ENCODE measurements at regions not wholly inside any gene's neighbourhood (a gene's known extent, or its start where the extent isn't known, plus 50 kb on each side); places are given as distances from the start of the nearest gene placed in this dataset.

- DNase-seq, result peak; percentile 37 to 56
Observed at GRCh38 chr1:42096554-42096953, 56.7 kb upstream of the GUCA2B start.

DNA sequence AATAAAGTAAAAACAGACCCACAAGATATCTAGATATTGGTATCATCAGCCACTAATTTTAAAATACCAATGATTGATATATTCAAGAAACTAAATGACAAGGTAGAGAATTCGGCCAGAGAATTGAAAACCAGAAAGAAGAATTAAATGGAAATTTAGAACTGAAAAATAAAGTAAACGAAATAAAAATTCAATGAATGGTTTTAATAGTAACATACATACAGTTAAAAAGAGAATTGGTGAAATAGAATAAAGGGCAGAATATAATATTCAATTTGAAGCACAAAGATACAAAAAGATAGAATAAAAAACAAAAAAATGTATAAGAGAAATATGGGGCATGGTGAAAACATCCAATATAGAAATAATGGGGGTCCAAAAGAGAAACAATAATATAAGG, 64.0 kb upstream of the GUCA2B start:
- no peak for DNase-seq

- no peak for DNase-seq
Observed at GRCh38 chr1:42086146-42086545, 67.1 kb upstream of the GUCA2B start.

GRCh38 chr1:42085596-42085995, 67.6 kb upstream of the GUCA2B start:
- no peak for DNase-seq

GRCh38 chr1:42081475-42081874, 71.7 kb upstream of the GUCA2B start:
- DNase-seq, result no peak

DNA sequence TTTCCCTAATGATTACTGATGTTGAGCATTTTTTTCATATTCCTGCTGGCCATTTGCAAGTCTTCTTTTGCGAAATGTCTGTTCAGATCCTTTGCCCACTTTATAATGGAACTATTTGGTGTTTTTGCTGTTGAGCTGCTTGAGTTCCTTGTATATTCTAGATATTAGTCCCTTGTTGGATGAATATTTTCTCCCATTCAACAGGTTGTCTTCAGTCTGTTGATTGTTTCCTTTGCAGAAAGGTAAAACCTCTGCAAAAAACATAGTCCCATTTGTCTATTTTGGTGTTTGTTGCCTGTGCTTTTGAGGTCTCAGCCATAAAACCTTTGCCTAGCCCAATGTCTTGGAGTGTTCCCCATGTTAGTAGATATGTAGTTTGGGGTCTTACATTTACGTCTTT, 78.0 kb upstream of the GUCA2B start:
- DNase-seq, result no peak

DNA sequence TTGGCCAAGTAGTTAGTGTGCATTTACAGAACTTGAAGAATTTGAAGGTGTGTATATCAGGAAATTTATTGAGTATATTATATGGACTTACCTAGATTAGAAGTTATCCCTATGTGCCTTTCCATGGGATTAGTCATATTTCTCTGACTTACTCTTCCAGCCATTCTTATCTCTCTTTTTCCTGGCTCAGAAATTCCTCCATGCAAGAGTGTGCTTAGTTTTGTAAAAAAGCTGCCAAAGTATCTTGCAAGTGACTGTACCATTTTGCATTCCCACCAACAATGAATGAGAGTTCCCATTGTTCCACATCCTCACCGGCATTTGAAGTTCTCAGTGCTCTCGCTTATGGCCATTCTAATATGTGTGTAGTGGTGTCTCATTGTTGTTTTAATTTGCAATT, 82.2 kb upstream of the GUCA2B start:
- no peak for DNase-seq

DNA sequence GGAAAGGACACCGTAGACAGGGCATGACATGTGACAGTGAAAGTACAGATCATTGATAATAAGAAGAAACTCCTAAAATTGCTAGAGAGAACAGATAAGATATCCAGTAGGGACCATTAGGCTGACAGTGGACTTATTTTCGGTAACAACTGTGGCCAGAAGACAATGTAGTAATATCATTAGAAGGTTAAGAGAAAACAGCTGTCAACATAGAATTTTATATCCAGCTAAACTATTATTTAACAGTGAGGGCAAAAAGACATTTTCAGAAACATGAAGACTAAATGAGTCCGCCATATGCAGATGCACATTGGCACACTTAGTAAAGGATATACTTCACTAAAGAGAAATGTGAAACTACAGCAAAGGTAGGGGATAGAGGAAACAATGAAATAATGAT, 95.4 kb upstream of the GUCA2B start:
- DNase-seq, result no peak

- DNase-seq, result no peak
Observed at GRCh38 chr1:42056460-42056859, 96.8 kb upstream of the GUCA2B start.

DNA sequence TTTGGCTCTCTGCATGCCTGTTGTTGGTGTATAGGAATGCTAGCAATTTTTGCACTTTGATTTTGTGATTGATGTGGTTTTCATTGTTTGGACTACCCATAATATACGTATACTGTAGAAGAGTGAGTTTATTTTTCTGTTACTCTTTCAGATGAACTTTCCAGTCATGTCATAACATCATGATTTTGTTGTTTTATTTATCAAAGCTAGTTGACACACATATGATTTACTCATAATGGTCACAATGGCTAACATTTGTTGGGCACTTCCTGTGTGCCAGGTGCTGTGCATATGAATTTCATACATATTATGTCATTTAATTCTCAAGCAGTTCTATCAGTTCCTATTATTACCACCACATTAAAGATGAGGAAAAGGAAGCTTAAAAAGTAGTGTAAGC, 98.1 kb upstream of the GUCA2B start:
- no peak for DNase-seq

DNA sequence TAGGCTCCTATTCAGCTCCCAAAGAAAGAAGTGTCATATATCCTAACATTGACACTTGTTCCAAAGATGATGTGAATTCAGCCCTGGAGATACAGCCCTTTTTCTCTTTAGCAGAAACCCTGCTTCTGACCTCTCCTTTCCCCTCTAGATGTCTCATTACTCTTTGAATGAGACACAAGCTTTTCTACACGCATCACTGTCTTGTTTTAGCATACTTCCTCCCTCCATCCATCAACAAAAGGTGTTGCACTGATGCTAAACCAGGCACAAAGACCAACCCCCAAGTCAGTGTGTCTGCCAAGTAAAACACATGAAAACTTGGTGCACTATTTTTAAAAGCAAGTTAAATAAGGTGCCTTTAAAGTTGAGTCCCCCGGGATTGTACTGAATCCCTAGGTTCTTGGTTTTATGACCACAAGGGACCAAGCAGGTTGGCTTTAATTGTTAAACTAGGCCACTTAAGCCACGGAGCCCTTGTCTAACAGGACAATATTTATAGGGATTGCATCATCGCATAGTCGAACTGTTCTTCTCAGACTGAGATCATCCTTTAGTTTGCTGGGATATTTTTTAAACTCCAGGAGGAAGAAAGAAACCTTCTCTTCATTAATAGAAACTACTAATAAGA, 101.0 kb upstream of the GUCA2B start:
- no peak for DNase-seq

GRCh38 chr1:42047508-42047880, 105.7 kb upstream of the GUCA2B start:
- DNase-seq, result no peak

- DNase-seq, result no peak
Observed at GRCh38 chr1:42046761-42047507, 106.3 kb upstream of the GUCA2B start.

DNA sequence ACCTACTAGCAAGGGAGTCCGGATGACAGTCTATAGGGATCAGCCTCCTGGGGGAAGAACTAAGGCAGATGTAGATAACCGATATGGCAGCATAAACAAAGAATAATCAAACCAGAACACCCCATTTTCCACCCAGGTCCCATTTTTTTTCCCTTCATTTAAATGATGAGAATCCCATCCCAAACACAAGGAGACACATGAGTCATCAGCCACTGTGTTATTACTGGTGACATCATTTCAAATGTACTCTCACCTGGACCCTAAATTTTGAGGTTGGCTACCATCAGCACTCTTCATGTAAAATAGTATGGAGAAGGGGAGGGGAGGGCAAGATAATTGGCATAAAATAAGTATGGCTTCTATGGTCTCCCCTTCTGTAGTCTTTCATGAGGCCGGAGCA, 108.9 kb upstream of the GUCA2B start:
- no peak for DNase-seq

DNA sequence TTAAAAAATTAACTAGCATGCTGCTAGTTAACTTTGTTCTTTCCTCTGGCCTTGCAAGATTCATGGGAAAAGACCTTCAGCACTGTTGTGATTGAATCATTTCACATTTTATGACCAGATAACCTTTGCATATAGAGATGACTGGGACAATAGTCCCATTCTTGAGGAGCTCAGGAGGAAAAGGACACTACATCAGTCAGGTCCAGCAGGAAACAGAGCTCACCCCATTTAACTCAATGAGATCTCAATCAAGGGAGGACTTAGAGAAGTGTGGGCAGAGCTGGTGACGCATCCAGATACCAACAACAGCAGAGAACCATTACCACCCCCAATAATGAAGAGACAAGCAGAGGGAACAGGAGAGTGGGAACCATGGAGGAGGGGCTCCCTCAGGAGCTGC, 109.4 kb upstream of the GUCA2B start:
- no peak for DNase-seq

DNA sequence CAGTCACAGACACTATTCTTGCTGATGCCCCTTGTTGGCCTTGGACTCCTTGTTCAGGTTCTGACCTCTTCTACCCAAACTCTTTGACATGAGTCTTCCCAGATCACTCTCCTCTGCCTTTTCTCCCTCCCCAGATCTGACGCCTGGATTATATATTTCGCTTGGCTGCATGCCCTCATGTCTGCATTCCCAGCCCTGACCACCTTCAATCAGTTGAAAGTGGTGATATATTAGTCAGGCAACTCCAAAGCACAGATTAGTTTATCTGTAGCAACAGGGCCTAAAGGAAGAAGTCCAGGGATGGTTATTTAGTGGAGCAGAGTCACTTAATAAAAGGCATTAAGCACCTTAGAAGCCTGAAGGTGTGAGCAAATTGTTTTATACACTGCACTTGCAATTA, 110.0 kb upstream of the GUCA2B start:
- no peak for DNase-seq

DNA sequence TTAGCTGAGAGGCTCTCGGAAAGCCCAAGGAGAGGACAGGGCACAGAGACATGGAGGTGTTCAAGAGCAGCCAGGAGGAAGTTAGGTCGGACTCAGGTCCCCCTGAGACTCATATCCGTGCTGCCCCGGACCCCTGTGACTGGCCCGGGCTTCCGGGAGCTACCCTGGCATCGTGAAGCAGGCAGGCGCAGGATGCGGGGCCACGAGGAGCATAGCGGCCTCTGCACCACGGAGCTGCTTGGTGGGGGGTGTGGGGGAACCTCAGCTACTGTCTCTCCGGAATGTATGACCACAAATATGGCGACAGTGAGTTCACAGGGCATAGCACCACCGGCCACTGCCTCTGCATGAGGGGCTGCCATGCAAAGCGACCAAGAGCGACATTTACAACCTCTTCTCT, 112.2 kb upstream of the GUCA2B start:
- no peak for DNase-seq

DNA sequence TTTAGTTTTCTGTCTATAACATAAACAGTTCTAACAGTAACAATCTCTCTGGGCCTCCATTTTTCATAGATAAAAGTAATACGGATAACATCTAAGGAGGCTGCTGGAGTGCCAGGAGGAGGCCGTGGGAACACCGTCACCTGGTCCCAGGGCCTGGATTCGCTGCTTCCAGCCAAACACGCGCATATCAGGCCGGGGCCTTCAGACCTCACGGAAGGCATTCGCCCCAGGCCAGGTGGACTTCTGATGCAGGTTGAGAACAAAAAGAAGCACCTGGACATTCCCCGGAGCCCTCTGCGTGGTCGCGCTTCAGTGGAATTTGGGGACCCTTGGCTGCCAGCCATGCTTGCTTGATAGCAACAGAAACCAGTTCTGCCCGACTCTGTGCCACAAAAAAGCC, 113.1 kb upstream of the GUCA2B start:
- no peak for DNase-seq

GRCh38 chr1:42038261-42038660, 114.9 kb upstream of the GUCA2B start:
- no peak for DNase-seq

DNA sequence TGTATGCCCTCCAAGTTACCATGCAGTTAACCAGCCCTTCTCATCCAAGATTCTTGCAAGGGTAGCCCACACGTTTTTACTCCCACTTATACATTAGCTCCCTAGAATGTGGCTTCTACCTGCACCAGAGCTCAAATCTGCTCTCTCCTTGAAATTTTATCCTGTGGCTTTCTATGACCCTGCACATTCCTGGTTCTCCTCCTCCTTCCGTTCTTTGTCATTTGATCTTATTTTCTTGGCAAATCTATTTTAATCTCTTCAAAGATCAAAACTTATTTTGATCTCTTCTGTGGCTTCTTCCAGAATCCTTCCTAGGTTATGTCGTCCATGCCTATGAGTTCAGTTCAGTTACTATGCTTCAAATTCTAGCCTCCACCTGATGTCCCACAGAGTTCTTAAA, 115.6 kb upstream of the GUCA2B start:
- DNase-seq, result no peak

GRCh38 chr1:42037161-42037560, 116.0 kb upstream of the GUCA2B start:
- DNase-seq, result no peak

GRCh38 chr1:42035830-42036604, 117.2 kb upstream of the GUCA2B start:
- DNase-seq, result peak; percentile 90

- peak; percentile 50 to 52 for DNase-seq
Observed at GRCh38 chr1:42035205-42035829, 116.6 kb upstream of the HIVEP3 start.

- DNase-seq, result peak; percentile 2 to 38
Observed at GRCh38 chr1:42034426-42034825, 115.7 kb upstream of the HIVEP3 start.

All from Kasumi-1 (cell line).